H1 (cell line): ENCODE measurements at regions not wholly inside any gene's neighbourhood (a gene's known extent, or its start where the extent isn't known, plus 50 kb on each side); places are given as distances from the start of the nearest gene placed in this dataset.

Source experiments
- CTCF ChIA-PET: fragments of 300-600 bp; sonication (Branson Sonifier 250); formaldehyde crosslinking; loops from one replicate; lab custom pipeline; 2021; ENCODE audit not compliant: partially characterized antibody; lab: Charles Lee
- POLR2A ChIA-PET: fragments of 300-600 bp; sonication (Branson Sonifier 250); formaldehyde crosslinking; loops from one replicate; lab custom pipeline; 2021; ENCODE audit warnings: inconsistent platforms; ENCODE audit not compliant: partially characterized antibody; lab: Charles Lee
- DNase-seq, 2 experiments: peaks; one replicate each; pipeline versions ENCODE4 v3.0.0 to v3.0.0-alpha.2; 2010 to 2022; ENCODE audit warnings: low spot score in 2 of 2, low read depth in 1 of 2, mixed read lengths in 1 of 2
- FAIRE-seq: peaks from 2 replicates; lab custom pipeline; 2011; peaks lifted over from hg19 to GRCh38; lab: Jason Lieb, UNC
- H2AFZ ChIP-seq: 2 replicates; pipeline ENCODE4 v1.8.1; 2012; ENCODE audit warnings: low read length, inconsistent platforms
- H2AK5ac ChIP-seq: 2 replicates; pipeline ENCODE4 v1.6.1; 2013; ENCODE audit warnings: low read depth, low read length
- H2BK120ac ChIP-seq: replicated peaks from 2 replicates; pipeline ENCODE3; 2013; ENCODE audit warnings: low read depth, low read length, inconsistent platforms
- H2BK12ac ChIP-seq: 2 replicates; pipeline ENCODE4 v1.6.1; 2013; ENCODE audit warnings: low read depth, low read length
- H2BK15ac ChIP-seq: 2 replicates; pipeline ENCODE4 v1.6.1; 2013; ENCODE audit warnings: low read length
- H2BK20ac ChIP-seq: 2 replicates; pipeline ENCODE4 v1.6.1; 2013; ENCODE audit warnings: low read length
- H2BK5ac ChIP-seq: 2 replicates; pipeline ENCODE4 v1.6.1; 2013; ENCODE audit warnings: low read depth, low read length
- H3K14ac ChIP-seq: 2 replicates; pipeline ENCODE4 v1.6.1; 2013; ENCODE audit warnings: inconsistent platforms; ENCODE audit not compliant: insufficient read length
- H3K18ac ChIP-seq: 2 replicates; pipeline ENCODE4 v1.6.1; 2013; ENCODE audit warnings: low read length; ENCODE audit errors: extremely low read depth
- H3K23ac ChIP-seq: 2 replicates; pipeline ENCODE4 v1.6.1; 2013; ENCODE audit warnings: inconsistent platforms; ENCODE audit not compliant: insufficient read length
- H3K23me2 ChIP-seq: 2 replicates; pipeline ENCODE4 v1.6.1; 2013; ENCODE audit warnings: low read depth, low read length
- H3K27ac ChIP-seq: 2 replicates; pipeline ENCODE4 v1.6.1; 2011; ENCODE audit warnings: low read depth, low read length, inconsistent platforms
- H3K27me3 ChIP-seq, 4 experiments: replicated peaks in 1 of 4; 1 replicate in 1 of 4; 2 replicates in 3 of 4; pipeline versions ENCODE4 v1.6.1 to v1.8.1; 2011 to 2013; ENCODE audit warnings: low read length in 3 of 4, mild to moderate bottlenecking in 3 of 4, inconsistent platforms in 2 of 4, mixed read lengths in 2 of 4, moderate library complexity in 1 of 4; ENCODE audit not compliant: control insufficient read depth in 3 of 4, insufficient read depth in 3 of 4; ENCODE audit errors: extremely low read depth in 1 of 4
- H3K36me3 ChIP-seq, 4 experiments: 2 replicates each; pipeline versions ENCODE4 v1.6.1 to v1.8.1; 2011 to 2013; ENCODE audit warnings: mild to moderate bottlenecking in 4 of 4, low read length in 3 of 4, moderate library complexity in 2 of 4, control low read depth in 1 of 4, inconsistent platforms in 1 of 4; ENCODE audit not compliant: insufficient read depth in 4 of 4, control insufficient read depth in 2 of 4
- H3K4ac ChIP-seq: replicated peaks from 2 replicates; pipeline ENCODE3; 2013; ENCODE audit warnings: low read length, low read depth, mixed read lengths, inconsistent platforms; ENCODE audit not compliant: insufficient read length
- H3K4me1 ChIP-seq, 4 experiments: replicated peaks in 1 of 4; 1 replicate in 1 of 4; 2 replicates in 3 of 4; pipeline versions ENCODE4 v1.6.1 to v1.8.1; 2011 to 2013; ENCODE audit warnings: low read length in 3 of 4, inconsistent platforms in 2 of 4, mixed read lengths in 1 of 4; ENCODE audit not compliant: insufficient read depth in 4 of 4, control insufficient read depth in 3 of 4
- H3K4me2 ChIP-seq, 2 experiments: 2 replicates each; pipeline versions ENCODE4 v1.6.1 to v1.8.1; 2011 to 2013; ENCODE audit warnings: low read depth in 2 of 2, low read length in 2 of 2, control low read depth in 1 of 2, inconsistent platforms in 1 of 2, mild to moderate bottlenecking in 1 of 2; ENCODE audit not compliant: insufficient read depth in 1 of 2
- H3K4me3 ChIP-seq, 4 experiments: fragments of 200-600, 300-600 bp in 1 of 4; sonication (generic), shearing (Covaris generic), sonication (Bioruptor Twin) in 1 of 4; 2 replicates each; pipeline versions ENCODE4 v1.5.1 to v1.8.1; 2011 to 2016; ENCODE audit warnings: low read length in 4 of 4, low read depth in 3 of 4, control low read depth in 2 of 4, inconsistent platforms in 2 of 4, mild to moderate bottlenecking in 2 of 4, mixed read lengths in 1 of 4, moderate library complexity in 1 of 4; ENCODE audit not compliant: insufficient read depth in 2 of 4; ENCODE audit errors: extremely low read depth in 1 of 4
- H3K56ac ChIP-seq: replicated peaks from 2 replicates; pipeline ENCODE3; 2013; ENCODE audit warnings: low read depth, mild to moderate bottlenecking, mixed read lengths, low read length, inconsistent platforms; ENCODE audit not compliant: insufficient read length
- H3K79me1 ChIP-seq: 2 replicates; pipeline ENCODE4 v1.6.1; 2013; ENCODE audit warnings: low read depth, low read length, control low read depth
- H3K79me2 ChIP-seq, 2 experiments: 2 replicates each; pipeline versions ENCODE4 v1.6.1 to v1.8.1; 2012 to 2013; ENCODE audit warnings: low read length in 2 of 2, mild to moderate bottlenecking in 2 of 2, inconsistent platforms in 1 of 2; ENCODE audit not compliant: insufficient read depth in 2 of 2, control insufficient read depth in 1 of 2
- H3K9ac ChIP-seq, 4 experiments: replicated peaks in 1 of 4; 1 replicate in 1 of 4; 2 replicates in 3 of 4; pipeline versions ENCODE4 v1.6.1 to v1.8.1; 2011 to 2013; ENCODE audit warnings: low read depth in 3 of 4, low read length in 3 of 4, control low read depth in 2 of 4, mild to moderate bottlenecking in 2 of 4, moderate library complexity in 2 of 4, inconsistent platforms in 1 of 4; ENCODE audit errors: extremely low read depth in 1 of 4
- H3K9me3 ChIP-seq, 2 experiments: 2 replicates each; pipeline versions ENCODE4 v1.6.1 to v1.8.1; 2012 to 2013; ENCODE audit warnings: mild to moderate bottlenecking in 2 of 2, moderate library complexity in 2 of 2, control low read depth in 1 of 2, inconsistent platforms in 1 of 2, low read depth in 1 of 2, low read length in 1 of 2, mixed read lengths in 1 of 2; ENCODE audit not compliant: insufficient read depth in 2 of 2
- H4K20me1 ChIP-seq, 2 experiments: replicated peaks in 1 of 2; 2 replicates each; pipeline versions ENCODE3 to v1.8.1; 2011 to 2013; ENCODE audit warnings: inconsistent platforms in 2 of 2, low read length in 2 of 2, mild to moderate bottlenecking in 1 of 2; ENCODE audit not compliant: insufficient read depth in 2 of 2, control insufficient read depth in 1 of 2
- H4K5ac ChIP-seq: 2 replicates; pipeline ENCODE4 v1.6.1; 2013; ENCODE audit warnings: low read length, low read depth, mixed read lengths, inconsistent platforms; ENCODE audit not compliant: insufficient read length
- H4K8ac ChIP-seq: 2 replicates; pipeline ENCODE4 v1.8.0; 2013; ENCODE audit warnings: mild to moderate bottlenecking, moderate library complexity, low read length, inconsistent platforms; ENCODE audit not compliant: insufficient read depth; ENCODE audit errors: extremely low read depth
- H4K91ac ChIP-seq: replicated peaks from 2 replicates; pipeline ENCODE3; 2013; ENCODE audit warnings: low read length, mixed read lengths, inconsistent platforms; ENCODE audit not compliant: insufficient read length
- BACH1 ChIP-seq: IDR thresholded peaks from 2 replicates; pipeline ENCODE4 v1.6.1; 2012; ENCODE audit warnings: low read length, improper control_type of control experiment
- BCL11A ChIP-seq, 2 experiments: IDR thresholded peaks; one replicate each; pipeline ENCODE4 v1.6.1; 2011; ENCODE audit warnings: low read depth in 2 of 2, low read length in 2 of 2, mild to moderate bottlenecking in 2 of 2
- BRCA1 ChIP-seq: IDR thresholded peaks from 2 replicates; pipeline ENCODE4 v1.6.1; 2012; ENCODE audit warnings: low read depth, low read length, improper control_type of control experiment
- CHD1 ChIP-seq: IDR thresholded peaks from 2 replicates; pipeline ENCODE4 v1.6.1; 2012; ENCODE audit warnings: low read depth, low read length, improper control_type of control experiment
- CHD2 ChIP-seq: IDR thresholded peaks from 2 replicates; pipeline ENCODE4 v1.6.1; 2012; ENCODE audit warnings: low read length, improper control_type of control experiment
- FOSL1 ChIP-seq: IDR thresholded peaks from 2 replicates; pipeline ENCODE4 v1.6.1; 2011; ENCODE audit warnings: mild to moderate bottlenecking, low read depth, low read length, moderate library complexity; ENCODE audit not compliant: insufficient read depth
- KDM4A ChIP-seq: IDR thresholded peaks from one replicate; pipeline ENCODE4 v1.7.1; 2012; ENCODE audit warnings: low read depth, mild to moderate bottlenecking, moderate library complexity, low read length, inconsistent platforms; ENCODE audit not compliant: severe bottlenecking
- MAFK ChIP-seq: IDR thresholded peaks from 2 replicates; pipeline ENCODE4 v1.6.1; 2012; ENCODE audit warnings: low read depth, mild to moderate bottlenecking, improper control_type of control experiment, low read length
- NRF1 ChIP-seq: IDR thresholded peaks from 2 replicates; pipeline ENCODE4 v1.6.1; 2011; ENCODE audit warnings: mild to moderate bottlenecking, low read depth, low read length, improper control_type of control experiment
- SAP30 ChIP-seq: fragments of 300-600 bp; sonication (generic); IDR thresholded peaks from 2 replicates; pipeline ENCODE4 v1.7.1; 2012; ENCODE audit warnings: low read length, moderate library complexity, mild to moderate bottlenecking, inconsistent platforms; ENCODE audit not compliant: insufficient read depth, insufficient replicate concordance
- SIN3A ChIP-seq, 2 experiments: IDR thresholded peaks in 1 of 2; conservative IDR thresholded peaks in 1 of 2; 2 replicates each; pipeline ENCODE4 v1.6.1; 2011 to 2012; ENCODE audit warnings: low read length in 2 of 2, improper control_type of control experiment in 1 of 2, low read depth in 1 of 2, mild to moderate bottlenecking in 1 of 2
- SIX5 ChIP-seq: IDR thresholded peaks from 2 replicates; pipeline ENCODE4 v1.6.1; 2011; ENCODE audit warnings: mild to moderate bottlenecking, low read depth, low read length
- SRF ChIP-seq: IDR thresholded peaks from 2 replicates; pipeline ENCODE4 v1.6.1; 2011; ENCODE audit warnings: mild to moderate bottlenecking, low read depth, low read length, moderate library complexity
- SUZ12 ChIP-seq: fragments of 200-600 bp; sonication (generic); IDR thresholded peaks from 2 replicates; pipeline ENCODE4 v1.6.1; 2012; ENCODE audit warnings: mild to moderate bottlenecking, inconsistent platforms, low read length, moderate library complexity, mixed read lengths
- WGBS, 2 experiments: shearing (Covaris generic) in 1 of 2; methylation state at CpG; one replicate each; pipeline versions ENCODE4 v1.1.6 to v1.1.7; 2013 to 2015; ENCODE audit warnings: low lambda C conversion rate in 2 of 2, mixed read lengths in 2 of 2, inconsistent platforms in 1 of 2, low coverage in 1 of 2, missing lambda C conversion rate in 1 of 2; ENCODE audit not compliant: insufficient replicate concordance in 2 of 2, insufficient coverage in 1 of 2, insufficient read length in 1 of 2; ENCODE audit errors: extremely low coverage in 1 of 2, missing lambda C conversion rate in 1 of 2; 5-methylcytosine and 5-hydroxymethylcytosine counted together

DNA sequence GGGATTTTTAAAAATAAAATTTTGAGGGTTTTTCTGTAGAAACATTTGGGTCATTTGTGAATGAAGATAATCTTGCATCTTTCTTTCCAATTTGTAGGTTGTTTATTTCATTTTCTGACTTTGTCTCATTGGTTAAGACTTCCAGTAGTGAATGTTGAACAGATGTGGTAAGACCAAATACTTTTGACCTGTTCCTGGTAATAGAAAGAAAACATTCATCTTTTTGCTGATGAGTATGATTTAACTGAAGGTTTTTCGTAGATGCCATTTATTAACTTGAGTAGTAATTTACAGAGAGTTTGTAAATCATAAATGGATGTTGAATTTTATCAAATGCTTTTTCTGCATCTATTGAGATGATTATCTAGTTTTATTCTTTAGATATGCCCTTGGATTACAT lies 416.1 kb upstream of the CITED2 start:
- WGBS, 2 experiments: 82% methylated on average over 1 of the region's 1 CpG; no CpG with 5 or more reads in 1 of the 2 experiments
- FAIRE-seq: no peak
- H2BK20ac ChIP-seq: no peak overlapping the region
- TF ChIP-seq BACH1 (no peak), CHD2 (no peak), SRF (no peak), BRCA1 (no peak), NRF1 (no peak), BCL11A (IDR thresholded peaks at IDR 0.05; ENCODE audit: low read depth in 2 of 2, low read length in 2 of 2) (no peak), SIX5 (no peak), CHD1 (no peak), SAP30 (no peak), KDM4A (no peak), FOSL1 (no peak), SUZ12 (no peak), SIN3A (conservative IDR thresholded peaks at IDR 0.05 in 1 of 2, IDR thresholded peaks at IDR 0.05 in 1 of 2; ENCODE audit: low read depth in 1 of 2, low read length in 2 of 2) (no peak), MAFK (no peak)

More for the DNA sequence above, 416.1 kb upstream of the CITED2 start:
- ChIA-PET CTCF (no interaction called here), POLR2A (no interaction called here)
- Histone ChIP-seq H4K20me1 (no peaks in the 10 kb centered on the region), H3K4me2 (no peak overlapping the region), H3K79me2 (no peaks in the 10 kb centered on the region), H3K23ac (no peak overlapping the region), H2BK12ac (no peak overlapping the region), H3K27me3 (no peaks in the 10 kb centered on the region), H2AK5ac (no peak overlapping the region), H3K23me2 (no peaks in the 10 kb centered on the region), H4K8ac (no peak overlapping the region), H3K4me1 (no peaks in the 10 kb centered on the region), H2AFZ (no peak overlapping the region), H3K4ac (no peak overlapping the region), H3K36me3 (no peaks in the 10 kb centered on the region), H3K4me3 (no peak overlapping the region), H2BK5ac (no peak overlapping the region), H3K79me1 (no peaks in the 10 kb centered on the region), H4K5ac (no peak overlapping the region), H3K9me3 (no peaks in the 10 kb centered on the region), H3K18ac (no peak overlapping the region), H3K56ac (no peak overlapping the region), H2BK15ac (no peak overlapping the region), H4K91ac (no peak overlapping the region), H2BK120ac (no peak overlapping the region), H3K9ac (no peak overlapping the region), H3K14ac (no peak overlapping the region), H3K27ac (no peak overlapping the region)
- DNase-seq: no peak
